ENCODE measurements at regions not wholly inside any gene's neighbourhood (a gene's known extent, or its start where the extent isn't known, plus 50 kb on each side); places are given as distances from the start of the nearest gene placed in this dataset.

DNA sequence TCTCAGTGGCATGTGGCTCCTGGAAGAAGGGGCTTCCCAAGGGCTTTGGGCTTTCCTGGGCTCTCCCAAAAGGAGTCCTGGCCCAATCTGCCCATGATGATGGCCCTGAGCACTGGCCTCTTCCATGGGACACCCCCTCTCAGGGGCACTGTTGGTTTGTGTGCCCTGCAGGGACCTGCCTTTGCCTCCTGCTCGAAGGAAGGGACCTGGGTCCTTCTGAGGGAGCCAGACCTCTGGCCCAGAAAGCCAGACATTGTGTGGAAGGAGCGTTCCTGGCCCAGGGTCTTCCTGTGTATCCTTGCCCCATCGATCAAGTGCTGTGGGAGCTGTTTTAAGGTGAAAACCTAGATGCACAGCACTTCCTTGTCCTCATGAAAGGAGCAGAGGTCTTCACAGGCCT, 1689.3 kb downstream of the TP53TG3F start:
- TF ChIP-seq, protein P1, sequence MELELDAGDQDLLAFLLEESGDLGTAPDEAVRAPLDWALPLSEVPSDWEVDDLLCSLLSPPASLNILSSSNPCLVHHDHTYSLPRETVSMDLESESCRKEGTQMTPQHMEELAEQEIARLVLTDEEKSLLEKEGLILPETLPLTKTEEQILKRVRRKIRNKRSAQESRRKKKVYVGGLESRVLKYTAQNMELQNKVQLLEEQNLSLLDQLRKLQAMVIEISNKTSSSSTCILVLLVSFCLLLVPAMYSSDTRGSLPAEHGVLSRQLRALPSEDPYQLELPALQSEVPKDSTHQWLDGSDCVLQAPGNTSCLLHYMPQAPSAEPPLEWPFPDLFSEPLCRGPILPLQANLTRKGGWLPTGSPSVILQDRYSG (tag; conservative IDR thresholded peaks at IDR 0.05; ENCODE audit: low read depth) = no peak
- TF ChIP-seq FOXJ3 (CRISPR knock-in tag; IDR thresholded peaks at IDR 0.05) = no peak
- TF ChIP-seq MYC (IDR thresholded peaks at IDR 0.05; ENCODE audit: low read depth, low read length) = no peak
- no peak for TF ChIP-seq MYC (CRISPR knock-in tag; IDR thresholded peaks at IDR 0.05; ENCODE audit: borderline replicate concordance, low read depth)
- TF ChIP-seq CEBPB (tag; IDR thresholded peaks at IDR 0.05) = no peak
- no peak for TF ChIP-seq HSF4 (CRISPR knock-in tag; IDR thresholded peaks at IDR 0.05; ENCODE audit: borderline replicate concordance)
- TF ChIP-seq, protein P2, sequence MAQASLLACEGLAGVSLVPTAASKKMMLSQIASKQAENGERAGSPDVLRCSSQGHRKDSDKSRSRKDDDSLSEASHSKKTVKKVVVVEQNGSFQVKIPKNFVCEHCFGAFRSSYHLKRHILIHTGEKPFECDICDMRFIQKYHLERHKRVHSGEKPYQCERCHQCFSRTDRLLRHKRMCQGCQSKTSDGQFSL (CRISPR knock-in tag; IDR thresholded peaks at IDR 0.05) = no peak
- TF ChIP-seq, protein P2 (tag; IDR thresholded peaks at IDR 0.05) = no peak
- TF ChIP-seq EZH2 (IDR thresholded peaks at IDR 0.05; ENCODE audit: borderline replicate concordance, low read depth, low read length) = no peak
- TF ChIP-seq RBM34 (IDR thresholded peaks at IDR 0.05; ENCODE audit: borderline replicate concordance, insufficient read depth, low read length) = no peak
- TF ChIP-seq, protein P3, sequence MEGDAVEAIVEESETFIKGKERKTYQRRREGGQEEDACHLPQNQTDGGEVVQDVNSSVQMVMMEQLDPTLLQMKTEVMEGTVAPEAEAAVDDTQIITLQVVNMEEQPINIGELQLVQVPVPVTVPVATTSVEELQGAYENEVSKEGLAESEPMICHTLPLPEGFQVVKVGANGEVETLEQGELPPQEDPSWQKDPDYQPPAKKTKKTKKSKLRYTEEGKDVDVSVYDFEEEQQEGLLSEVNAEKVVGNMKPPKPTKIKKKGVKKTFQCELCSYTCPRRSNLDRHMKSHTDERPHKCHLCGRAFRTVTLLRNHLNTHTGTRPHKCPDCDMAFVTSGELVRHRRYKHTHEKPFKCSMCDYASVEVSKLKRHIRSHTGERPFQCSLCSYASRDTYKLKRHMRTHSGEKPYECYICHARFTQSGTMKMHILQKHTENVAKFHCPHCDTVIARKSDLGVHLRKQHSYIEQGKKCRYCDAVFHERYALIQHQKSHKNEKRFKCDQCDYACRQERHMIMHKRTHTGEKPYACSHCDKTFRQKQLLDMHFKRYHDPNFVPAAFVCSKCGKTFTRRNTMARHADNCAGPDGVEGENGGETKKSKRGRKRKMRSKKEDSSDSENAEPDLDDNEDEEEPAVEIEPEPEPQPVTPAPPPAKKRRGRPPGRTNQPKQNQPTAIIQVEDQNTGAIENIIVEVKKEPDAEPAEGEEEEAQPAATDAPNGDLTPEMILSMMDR (IDR thresholded peaks at IDR 0.05 in 2 of 3, conservative IDR thresholded peaks at IDR 0.05 in 1 of 3; ENCODE audit: insufficient read depth in 2 of 3, low read depth in 1 of 3, low read length in 3 of 3) = no peak
- TF ChIP-seq, protein P4, sequence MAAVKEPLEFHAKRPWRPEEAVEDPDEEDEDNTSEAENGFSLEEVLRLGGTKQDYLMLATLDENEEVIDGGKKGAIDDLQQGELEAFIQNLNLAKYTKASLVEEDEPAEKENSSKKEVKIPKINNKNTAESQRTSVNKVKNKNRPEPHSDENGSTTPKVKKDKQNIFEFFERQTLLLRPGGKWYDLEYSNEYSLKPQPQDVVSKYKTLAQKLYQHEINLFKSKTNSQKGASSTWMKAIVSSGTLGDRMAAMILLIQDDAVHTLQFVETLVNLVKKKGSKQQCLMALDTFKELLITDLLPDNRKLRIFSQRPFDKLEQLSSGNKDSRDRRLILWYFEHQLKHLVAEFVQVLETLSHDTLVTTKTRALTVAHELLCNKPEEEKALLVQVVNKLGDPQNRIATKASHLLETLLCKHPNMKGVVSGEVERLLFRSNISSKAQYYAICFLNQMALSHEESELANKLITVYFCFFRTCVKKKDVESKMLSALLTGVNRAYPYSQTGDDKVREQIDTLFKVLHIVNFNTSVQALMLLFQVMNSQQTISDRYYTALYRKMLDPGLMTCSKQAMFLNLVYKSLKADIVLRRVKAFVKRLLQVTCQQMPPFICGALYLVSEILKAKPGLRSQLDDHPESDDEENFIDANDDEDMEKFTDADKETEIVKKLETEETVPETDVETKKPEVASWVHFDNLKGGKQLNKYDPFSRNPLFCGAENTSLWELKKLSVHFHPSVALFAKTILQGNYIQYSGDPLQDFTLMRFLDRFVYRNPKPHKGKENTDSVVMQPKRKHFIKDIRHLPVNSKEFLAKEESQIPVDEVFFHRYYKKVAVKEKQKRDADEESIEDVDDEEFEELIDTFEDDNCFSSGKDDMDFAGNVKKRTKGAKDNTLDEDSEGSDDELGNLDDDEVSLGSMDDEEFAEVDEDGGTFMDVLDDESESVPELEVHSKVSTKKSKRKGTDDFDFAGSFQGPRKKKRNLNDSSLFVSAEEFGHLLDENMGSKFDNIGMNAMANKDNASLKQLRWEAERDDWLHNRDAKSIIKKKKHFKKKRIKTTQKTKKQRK (IDR thresholded peaks at IDR 0.05; ENCODE audit: borderline replicate concordance, low read depth, low read length) = no peak

All from K562 (cell line).